ENCODE measurements at regions not wholly inside any gene's neighbourhood (a gene's known extent, or its start where the extent isn't known, plus 50 kb on each side); places are given as distances from the start of the nearest gene placed in this dataset.
"Not testable (repeated sequence)": the region's sequence is repeated elsewhere in the genome, so short reads cannot be mapped to it uniquely, and the experiment has no call there.

- H3K9me3 Mint-ChIP-seq: peaks cover 4% of the 10 kb centered on the region
- H3K4me1 Mint-ChIP-seq: no peaks in the 10 kb centered on the region
- DNase-seq: no peak
- no peak overlapping the region for H3K4me3 Mint-ChIP-seq
- CTCF ChIA-PET: no interaction called here
- no peaks in the 10 kb centered on the region for H3K27me3 Mint-ChIP-seq
- no peak overlapping the region for H3K27ac Mint-ChIP-seq
- POLR2A ChIA-PET: no interaction called here
- H3K36me3 Mint-ChIP-seq (ENCODE audit: low read depth): no peaks in the 10 kb centered on the region
These were observed 512.0 kb downstream of the KIF20B start for GRCh38 chr10:90213346-90213745.

GRCh38 chr10:90218846-90219245 is 517.5 kb downstream of the KIF20B start:
- no peaks in the 10 kb centered on the region for H3K4me1 Mint-ChIP-seq
- DNase-seq: no peak
- no peak overlapping the region for H3K27ac Mint-ChIP-seq
- POLR2A ChIA-PET: no interaction called here
- no peak overlapping the region for H3K4me3 Mint-ChIP-seq
- no peaks in the 10 kb centered on the region for H3K27me3 Mint-ChIP-seq
- no peaks in the 10 kb centered on the region for H3K36me3 Mint-ChIP-seq (ENCODE audit: low read depth)
- CTCF ChIA-PET: no interaction called here
- peaks cover 4% of the 10 kb centered on the region for H3K9me3 Mint-ChIP-seq

- CTCF ChIA-PET: no interaction called here
- POLR2A ChIA-PET: no interaction called here
- H3K27me3 Mint-ChIP-seq: no peaks in the 10 kb centered on the region
- H3K4me1 Mint-ChIP-seq: peaks cover 4% of the 10 kb centered on the region
- no peak overlapping the region for H3K27ac Mint-ChIP-seq
- peaks cover 3% of the 10 kb centered on the region for H3K9me3 Mint-ChIP-seq
- H3K36me3 Mint-ChIP-seq (ENCODE audit: low read depth): no peaks in the 10 kb centered on the region
- no peak overlapping the region for H3K4me3 Mint-ChIP-seq
- no peak for DNase-seq
These were observed 521.0 kb downstream of the KIF20B start for GRCh38 chr10:90222372-90222771.

GRCh38 chr10:90222939-90223338 is 521.5 kb downstream of the KIF20B start:
- H3K27ac Mint-ChIP-seq: no peak overlapping the region
- H3K9me3 Mint-ChIP-seq: peaks cover 4% of the 10 kb centered on the region
- H3K4me3 Mint-ChIP-seq: no peak overlapping the region
- H3K4me1 Mint-ChIP-seq: peaks cover 6% of the 10 kb centered on the region
- H3K36me3 Mint-ChIP-seq (ENCODE audit: low read depth): no peaks in the 10 kb centered on the region
- no peak for DNase-seq
- no peaks in the 10 kb centered on the region for H3K27me3 Mint-ChIP-seq
- ChIA-PET CTCF (no interaction called here), POLR2A (no interaction called here)

GRCh38 chr10:90224791-90225566 is 523.6 kb downstream of the KIF20B start:
- Mint-ChIP-seq H3K36me3 (ENCODE audit: low read depth) (no peaks in the 10 kb centered on the region), H3K27me3 (no peaks in the 10 kb centered on the region), H3K4me1 (peaks cover 7% of the 10 kb centered on the region), H3K4me3 (no peak overlapping the region), H3K9me3 (peaks cover 6% of the 10 kb centered on the region), H3K27ac (no peak overlapping the region)
- POLR2A ChIA-PET: no interaction called here
- CTCF ChIA-PET: no interaction called here
- DNase-seq: no peak

GRCh38 chr10:90226517-90226916 is 525.1 kb downstream of the KIF20B start:
- Mint-ChIP-seq H3K4me3 (no peak overlapping the region), H3K36me3 (ENCODE audit: low read depth) (no peaks in the 10 kb centered on the region), H3K27me3 (no peaks in the 10 kb centered on the region), H3K4me1 (peaks cover 7% of the 10 kb centered on the region), H3K9me3 (peaks cover 9% of the 10 kb centered on the region), H3K27ac (no peak overlapping the region)
- no peak for DNase-seq
- POLR2A ChIA-PET: no interaction called here
- CTCF ChIA-PET: interaction anchor here (0.9 kb wide), 1 partner anchor 14 kb away, joined by 3 read pairs; no protein-coding TSS in a partner anchor

GRCh38 chr10:90227217-90227656 is 525.8 kb downstream of the KIF20B start:
- DNase-seq: no peak
- POLR2A ChIA-PET: no interaction called here
- H3K27me3 Mint-ChIP-seq: no peaks in the 10 kb centered on the region
- H3K36me3 Mint-ChIP-seq (ENCODE audit: low read depth): no peaks in the 10 kb centered on the region
- no peak overlapping the region for H3K27ac Mint-ChIP-seq
- no peak overlapping the region for H3K4me3 Mint-ChIP-seq
- H3K4me1 Mint-ChIP-seq: peaks cover 7% of the 10 kb centered on the region
- peaks cover 9% of the 10 kb centered on the region for H3K9me3 Mint-ChIP-seq
- CTCF ChIA-PET: no interaction called here

- H3K27ac Mint-ChIP-seq: no peak overlapping the region
- DNase-seq: no peak
- peaks cover 9% of the 10 kb centered on the region for H3K9me3 Mint-ChIP-seq
- peaks cover 7% of the 10 kb centered on the region for H3K4me1 Mint-ChIP-seq
- ChIA-PET CTCF (no interaction called here), POLR2A (no interaction called here)
- H3K36me3 Mint-ChIP-seq (ENCODE audit: low read depth): no peaks in the 10 kb centered on the region
- H3K27me3 Mint-ChIP-seq: no peaks in the 10 kb centered on the region
- H3K4me3 Mint-ChIP-seq: no peak overlapping the region
These were observed 526.4 kb downstream of the KIF20B start for GRCh38 chr10:90227786-90228185.

GRCh38 chr10:90229486-90229885 is 528.1 kb downstream of the KIF20B start:
- no peak for DNase-seq
- CTCF ChIA-PET: no interaction called here
- no peak overlapping the region for H3K4me3 Mint-ChIP-seq
- peaks cover 1% of the 10 kb centered on the region for H3K27me3 Mint-ChIP-seq
- H3K9me3 Mint-ChIP-seq: peaks cover 6% of the 10 kb centered on the region
- H3K27ac Mint-ChIP-seq: no peak overlapping the region
- peaks cover 7% of the 10 kb centered on the region for H3K4me1 Mint-ChIP-seq
- H3K36me3 Mint-ChIP-seq (ENCODE audit: low read depth): no peaks in the 10 kb centered on the region
- POLR2A ChIA-PET: no interaction called here

- H3K27ac Mint-ChIP-seq; DNase-seq; H3K27me3 Mint-ChIP-seq; POLR2A ChIA-PET; H3K4me3 Mint-ChIP-seq; CTCF ChIA-PET; H3K9me3 Mint-ChIP-seq; H3K36me3 Mint-ChIP-seq (ENCODE audit: low read depth); H3K4me1 Mint-ChIP-seq: not testable (repeated sequence)
These were observed 532.4 kb downstream of the KIF20B start for GRCh38 chr10:90233805-90234204.

GRCh38 chr10:90245623-90246022 is 544.2 kb downstream of the KIF20B start:
- no peaks in the 10 kb centered on the region for H3K9me3 Mint-ChIP-seq
- DNase-seq: no peak
- H3K27me3 Mint-ChIP-seq: no peaks in the 10 kb centered on the region
- CTCF ChIA-PET: no interaction called here
- POLR2A ChIA-PET: no interaction called here
- H3K36me3 Mint-ChIP-seq (ENCODE audit: low read depth): no peaks in the 10 kb centered on the region
- H3K27ac Mint-ChIP-seq: no peak overlapping the region
- H3K4me3 Mint-ChIP-seq: no peak overlapping the region
- H3K4me1 Mint-ChIP-seq: no peaks in the 10 kb centered on the region

GRCh38 chr10:90250784-90251183 is 549.4 kb downstream of the KIF20B start:
- DNase-seq; H3K27me3 Mint-ChIP-seq; H3K9me3 Mint-ChIP-seq; H3K4me3 Mint-ChIP-seq; POLR2A ChIA-PET; CTCF ChIA-PET; H3K27ac Mint-ChIP-seq; H3K36me3 Mint-ChIP-seq (ENCODE audit: low read depth); H3K4me1 Mint-ChIP-seq: not testable (repeated sequence)

GRCh38 chr10:90269699-90270098 is 568.3 kb downstream of the KIF20B start:
- DNase-seq: no peak
- Mint-ChIP-seq H3K27me3 (no peaks in the 10 kb centered on the region), H3K27ac (no peak overlapping the region), H3K4me1 (no peaks in the 10 kb centered on the region), H3K4me3 (no peak overlapping the region), H3K9me3 (no peaks in the 10 kb centered on the region), H3K36me3 (ENCODE audit: low read depth) (no peaks in the 10 kb centered on the region)
- POLR2A ChIA-PET: no interaction called here
- CTCF ChIA-PET: no interaction called here

GRCh38 chr10:90274721-90275468 is 573.5 kb downstream of the KIF20B start:
- Mint-ChIP-seq H3K4me1 (no peaks in the 10 kb centered on the region), H3K9me3 (no peaks in the 10 kb centered on the region), H3K4me3 (no peak overlapping the region), H3K27me3 (no peaks in the 10 kb centered on the region), H3K36me3 (ENCODE audit: low read depth) (no peaks in the 10 kb centered on the region), H3K27ac (no peak overlapping the region)
- CTCF ChIA-PET: no interaction called here
- DNase-seq: no peak
- POLR2A ChIA-PET: no interaction called here
